ENCODE measurements at regions not wholly inside any gene's neighbourhood (a gene's known extent, or its start where the extent isn't known, plus 50 kb on each side); places are given as distances from the start of the nearest gene placed in this dataset.

- no peak for DNase-seq (ENCODE audit: extremely low spot score in 2 of 2)
- Histone ChIP-seq H3K9me3 (no peaks in the 10 kb centered on the region), H3K27ac (no peak overlapping the region), H3K27me3 (no peaks in the 10 kb centered on the region), H3K4me1 (no peaks in the 10 kb centered on the region), H3K36me3 (no peaks in the 10 kb centered on the region), H3K4me3 (no peak overlapping the region)
- TF ChIP-seq CTCF (IDR thresholded peaks at IDR 0.05) (no peak), POLR2AphosphoS5 (IDR thresholded peaks at IDR 0.05; ENCODE audit: insufficient read depth in 1 of 2, low read depth in 1 of 2) (no peak), POLR2A (IDR thresholded peaks at IDR 0.05) (no peak)
- intact Hi-C loops (cut with DNase I) = no loop called here
Measured at GRCh38 chr17:34465789-34466188, 102.8 kb upstream of the CCL1 start.

- no peaks in the 10 kb centered on the region for H3K27me3 ChIP-seq
Measured at GRCh38 chr17:34464812-34465211, 101.8 kb upstream of the CCL1 start.

GRCh38 chr17:34458266-34458665 lies 95.2 kb upstream of the CCL1 start:
- H3K36me3 ChIP-seq = no peaks in the 10 kb centered on the region
- TF ChIP-seq POLR2AphosphoS5 (IDR thresholded peaks at IDR 0.05; ENCODE audit: insufficient read depth in 1 of 2, low read depth in 1 of 2) (no peak), CTCF (IDR thresholded peaks at IDR 0.05) (no peak), POLR2A (IDR thresholded peaks at IDR 0.05) (no peak)
- intact Hi-C loops (cut with DNase I) = no loop called here
- no peak overlapping the region for H3K4me3 ChIP-seq
- H3K27me3 ChIP-seq = no peaks in the 10 kb centered on the region
- no peak overlapping the region for H3K27ac ChIP-seq
- H3K9me3 ChIP-seq = no peaks in the 10 kb centered on the region
- no peak for DNase-seq (ENCODE audit: extremely low spot score in 2 of 2)
- H3K4me1 ChIP-seq = no peaks in the 10 kb centered on the region

More at GRCh38 chr17:34464812-34465211, 101.8 kb upstream of the CCL1 start:
- intact Hi-C loops (cut with DNase I) = no loop called here
- TF ChIP-seq POLR2A (IDR thresholded peaks at IDR 0.05) (no peak), CTCF (IDR thresholded peaks at IDR 0.05) (no peak), POLR2AphosphoS5 (IDR thresholded peaks at IDR 0.05; ENCODE audit: insufficient read depth in 1 of 2, low read depth in 1 of 2) (no peak)
- no peak for DNase-seq (ENCODE audit: extremely low spot score in 2 of 2)
- H3K9me3 ChIP-seq = no peaks in the 10 kb centered on the region
- no peaks in the 10 kb centered on the region for H3K36me3 ChIP-seq
- no peaks in the 10 kb centered on the region for H3K4me1 ChIP-seq
- H3K4me3 ChIP-seq = no peak overlapping the region
- no peak overlapping the region for H3K27ac ChIP-seq

GRCh38 chr17:34456121-34456520 lies 93.1 kb upstream of the CCL1 start:
- Histone ChIP-seq H3K9me3 (no peaks in the 10 kb centered on the region), H3K4me3 (no peak overlapping the region), H3K27me3 (no peaks in the 10 kb centered on the region)

GRCh38 chr17:34452769-34453168 lies 89.7 kb upstream of the CCL1 start:
- intact Hi-C loops (cut with DNase I) = no loop called here
- no peaks in the 10 kb centered on the region for H3K9me3 ChIP-seq
- TF ChIP-seq POLR2A (IDR thresholded peaks at IDR 0.05) = no peak
- TF ChIP-seq CTCF (IDR thresholded peaks at IDR 0.05) = no peak
- no peak for TF ChIP-seq POLR2AphosphoS5 (IDR thresholded peaks at IDR 0.05; ENCODE audit: insufficient read depth in 1 of 2, low read depth in 1 of 2)
- DNase-seq (ENCODE audit: extremely low spot score in 2 of 2) = no peak
- no peaks in the 10 kb centered on the region for H3K4me1 ChIP-seq
- H3K4me3 ChIP-seq = no peak overlapping the region
- no peaks in the 10 kb centered on the region for H3K36me3 ChIP-seq
- no peaks in the 10 kb centered on the region for H3K27me3 ChIP-seq
- no peak overlapping the region for H3K27ac ChIP-seq

More at GRCh38 chr17:34456121-34456520, 93.1 kb upstream of the CCL1 start:
- Histone ChIP-seq H3K4me1 (no peaks in the 10 kb centered on the region), H3K27ac (no peak overlapping the region), H3K36me3 (no peaks in the 10 kb centered on the region)
- DNase-seq (ENCODE audit: extremely low spot score in 2 of 2) = no peak
- no peak for TF ChIP-seq POLR2AphosphoS5 (IDR thresholded peaks at IDR 0.05; ENCODE audit: insufficient read depth in 1 of 2, low read depth in 1 of 2)
- TF ChIP-seq CTCF (IDR thresholded peaks at IDR 0.05) = no peak
- no peak for TF ChIP-seq POLR2A (IDR thresholded peaks at IDR 0.05)
- intact Hi-C loops (cut with DNase I) = no loop called here

Data from vagina (tissue), 2 donors.